ENCODE measurements at regions not wholly inside any gene's neighbourhood (a gene's known extent, or its start where the extent isn't known, plus 50 kb on each side); places are given as distances from the start of the nearest gene placed in this dataset.

- TF ChIP-seq CTCF (IDR thresholded peaks at IDR 0.05) (no peak), POLR2A (IDR thresholded peaks at IDR 0.05) (no peak), POLR2AphosphoS5 (IDR thresholded peaks at IDR 0.05) (no peak)
These were observed 52.4 kb upstream of the BCAT1 start for GRCh38 chr12:25001311-25001710.
